ENCODE measurements at regions not wholly inside any gene's neighbourhood (a gene's known extent, or its start where the extent isn't known, plus 50 kb on each side); places are given as distances from the start of the nearest gene placed in this dataset.

DNA sequence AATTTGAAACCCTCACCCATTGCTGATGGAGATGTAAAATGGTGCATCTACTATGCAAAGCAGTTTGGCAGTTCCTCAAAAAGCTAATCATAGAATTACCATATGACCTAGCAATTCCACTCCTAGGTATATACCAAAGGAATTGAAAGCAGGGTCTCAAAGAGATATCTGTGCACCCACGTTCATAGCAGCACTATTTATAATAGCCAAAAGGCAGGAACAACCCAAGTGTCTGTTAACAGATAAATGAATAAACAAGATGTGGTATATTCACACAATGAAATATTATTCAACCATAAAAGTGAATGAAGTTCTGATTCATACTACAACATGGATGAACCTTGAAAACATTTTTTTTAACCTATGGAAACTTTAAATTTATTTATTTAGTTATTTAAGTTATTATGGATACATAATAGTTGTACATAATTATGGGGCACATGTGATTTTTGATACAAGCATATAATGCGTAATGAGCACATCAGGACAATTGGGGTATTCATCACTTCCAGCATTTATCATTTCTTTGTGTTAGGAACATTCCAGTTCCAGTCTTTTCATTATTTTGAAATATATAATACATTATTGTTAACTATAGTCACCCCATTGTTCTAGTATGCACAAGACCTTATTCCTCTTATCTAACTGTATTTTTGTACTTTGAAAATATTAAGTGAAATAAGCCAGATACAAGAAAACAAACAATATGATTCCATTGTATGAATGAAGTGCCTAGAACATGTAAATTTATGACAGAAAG is 205.6 kb upstream of the CNKSR2 start:
- Histone ChIP-seq H3K4me1 (no peaks in the 10 kb centered on the region), H3K9me3 (no peaks in the 10 kb centered on the region), H3K27ac (no peak overlapping the region), H3K27me3 (no peaks in the 10 kb centered on the region), H3K4me3 (no peak overlapping the region), H3K36me3 (no peaks in the 10 kb centered on the region)
- WGBS, 2 donors (ENCODE audit: low coverage in 1 of 2) = 44 to 65% methylated on average over 2 of the region's 2 CpGs
- ATAC-seq = no peak
- no peak for TF ChIP-seq EP300 (IDR thresholded peaks at IDR 0.05)
- TF ChIP-seq CTCF (IDR thresholded peaks at IDR 0.05) = no peak
- no peak for TF ChIP-seq POLR2AphosphoS5 (IDR thresholded peaks at IDR 0.05)
- no peak for TF ChIP-seq POLR2A (IDR thresholded peaks at IDR 0.05)

GRCh38 chrX:21171181-21171580 is 203.0 kb upstream of the CNKSR2 start:
- Histone ChIP-seq H3K4me3 (no peak overlapping the region), H3K27me3 (no peaks in the 10 kb centered on the region), H3K4me1 (no peaks in the 10 kb centered on the region), H3K9me3 (no peaks in the 10 kb centered on the region), H3K27ac (no peak overlapping the region), H3K36me3 (no peaks in the 10 kb centered on the region)
- WGBS, 2 donors (ENCODE audit: low coverage in 1 of 2) = 61 to 85% methylated on average over 4 of the region's 4 CpGs
- TF ChIP-seq POLR2AphosphoS5 (IDR thresholded peaks at IDR 0.05) (no peak), CTCF (IDR thresholded peaks at IDR 0.05) (no peak), POLR2A (IDR thresholded peaks at IDR 0.05) (no peak), EP300 (IDR thresholded peaks at IDR 0.05) (no peak)
- no peak for ATAC-seq

DNA sequence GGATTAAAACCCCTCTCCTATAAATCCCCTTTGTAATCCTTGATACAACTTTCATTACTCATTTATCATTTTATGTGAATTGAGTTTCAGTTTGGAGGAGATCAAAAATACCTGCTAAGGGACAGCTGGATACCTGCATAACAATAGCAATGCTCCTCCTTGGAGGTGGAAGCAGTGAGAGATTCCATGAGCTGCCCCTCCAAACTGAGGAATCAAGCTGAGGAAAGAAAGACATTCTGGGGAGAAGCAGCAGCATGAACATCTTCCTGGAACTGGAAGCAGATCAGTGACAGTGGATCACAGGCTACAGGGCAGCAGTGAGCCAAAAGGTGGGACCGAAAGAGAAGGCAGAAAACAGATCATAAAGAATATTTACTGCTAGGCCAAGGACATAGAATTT is 199.8 kb upstream of the CNKSR2 start:
- H3K9me3 ChIP-seq = no peaks in the 10 kb centered on the region
- ATAC-seq = no peak
- no peaks in the 10 kb centered on the region for H3K36me3 ChIP-seq
- 58 to 60% methylated on average over 1 of the region's 1 CpG for WGBS, 2 donors (ENCODE audit: low coverage in 1 of 2)
- no peak for TF ChIP-seq POLR2A (IDR thresholded peaks at IDR 0.05)
- no peak for TF ChIP-seq EP300 (IDR thresholded peaks at IDR 0.05)
- H3K27ac ChIP-seq = no peak overlapping the region
- no peaks in the 10 kb centered on the region for H3K27me3 ChIP-seq
- peaks cover 0 to 4% (median 0%) of the 10 kb centered on the region in 3 donors for H3K4me1 ChIP-seq
- no peak overlapping the region for H3K4me3 ChIP-seq

DNA sequence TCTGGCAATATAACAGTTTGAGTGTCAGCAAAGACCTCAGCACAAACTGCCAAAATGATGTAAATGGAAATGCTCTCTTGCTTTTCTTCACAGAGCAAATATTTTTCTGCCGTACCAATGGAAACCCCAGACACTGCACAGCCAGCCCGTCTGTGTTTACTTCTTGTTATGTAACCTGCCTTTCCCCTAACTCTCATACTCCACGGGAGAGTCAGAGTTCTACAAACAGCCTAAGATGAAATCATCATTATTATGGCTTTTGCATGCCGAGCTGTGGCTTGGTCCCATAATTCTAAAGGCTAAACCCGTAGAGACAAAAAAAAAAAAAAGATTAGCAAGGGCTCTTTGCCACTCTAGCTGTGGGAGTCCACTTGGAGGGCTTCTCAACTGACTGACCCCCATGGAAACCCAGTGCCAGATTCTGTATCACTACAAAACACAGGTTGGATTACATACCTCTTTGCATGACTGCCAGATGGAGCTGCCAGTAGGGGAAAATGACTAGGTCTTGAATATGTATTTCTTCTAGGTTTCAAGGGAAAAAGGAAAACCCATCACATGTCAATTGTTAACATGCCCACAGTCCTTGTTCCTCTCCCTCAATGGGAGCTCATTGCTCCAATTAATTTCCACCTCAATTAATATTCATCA is 197.2 kb upstream of the CNKSR2 start:
- H3K9me3 ChIP-seq = no peaks in the 10 kb centered on the region
- H3K4me1 ChIP-seq = peaks cover 0 to 4% (median 0%) of the 10 kb centered on the region in 3 donors
- H3K27me3 ChIP-seq = no peaks in the 10 kb centered on the region
- 48% methylated on average over 5 of the region's 5 CpGs; no CpG with 5 or more reads in 1 of the 2 donors for WGBS, 2 donors (ENCODE audit: low coverage in 1 of 2)
- no peak overlapping the region for H3K4me3 ChIP-seq
- peak; percentile 31 for ATAC-seq
- TF ChIP-seq POLR2A (IDR thresholded peaks at IDR 0.05) (no peak), EP300 (IDR thresholded peaks at IDR 0.05) (no peak), CTCF (IDR thresholded peaks at IDR 0.05) (no peak), POLR2AphosphoS5 (IDR thresholded peaks at IDR 0.05) (no peak)
- peak overlapping the region in 3 of 4 donors; percentile 22 to 63 (median 40) for H3K27ac ChIP-seq
- H3K36me3 ChIP-seq = no peaks in the 10 kb centered on the region

- ATAC-seq = peak; percentile 43
- Histone ChIP-seq H3K27ac (peak overlapping the region in 3 of 4 donors; percentile 20 to 32 (median 31)), H3K36me3 (no peaks in the 10 kb centered on the region), H3K27me3 (no peaks in the 10 kb centered on the region), H3K9me3 (no peaks in the 10 kb centered on the region), H3K4me1 (peaks cover 0 to 4% (median 0%) of the 10 kb centered on the region in 3 donors), H3K4me3 (no peak overlapping the region)
- 38 to 50% methylated on average over 2 of the region's 2 CpGs for WGBS, 2 donors (ENCODE audit: low coverage in 1 of 2)
- TF ChIP-seq CTCF (IDR thresholded peaks at IDR 0.05) = no peak
- peak; percentile 36 for TF ChIP-seq POLR2AphosphoS5 (IDR thresholded peaks at IDR 0.05)
Observed at GRCh38 chrX:21181232-21181853, 192.9 kb upstream of the CNKSR2 start.
